CMK (cell line): ENCODE measurements at regions not wholly inside any gene's neighbourhood (a gene's known extent, or its start where the extent isn't known, plus 50 kb on each side); places are given as distances from the start of the nearest gene placed in this dataset.
"Not testable (repeated sequence)": the region's sequence is repeated elsewhere in the genome, so short reads cannot be mapped to it uniquely, and the experiment has no call there.

Experiments
- DNase-seq: peaks from one replicate; pipeline ENCODE4 v3.0.0-alpha.2; 2010; ENCODE audit warnings: low read depth

DNA sequence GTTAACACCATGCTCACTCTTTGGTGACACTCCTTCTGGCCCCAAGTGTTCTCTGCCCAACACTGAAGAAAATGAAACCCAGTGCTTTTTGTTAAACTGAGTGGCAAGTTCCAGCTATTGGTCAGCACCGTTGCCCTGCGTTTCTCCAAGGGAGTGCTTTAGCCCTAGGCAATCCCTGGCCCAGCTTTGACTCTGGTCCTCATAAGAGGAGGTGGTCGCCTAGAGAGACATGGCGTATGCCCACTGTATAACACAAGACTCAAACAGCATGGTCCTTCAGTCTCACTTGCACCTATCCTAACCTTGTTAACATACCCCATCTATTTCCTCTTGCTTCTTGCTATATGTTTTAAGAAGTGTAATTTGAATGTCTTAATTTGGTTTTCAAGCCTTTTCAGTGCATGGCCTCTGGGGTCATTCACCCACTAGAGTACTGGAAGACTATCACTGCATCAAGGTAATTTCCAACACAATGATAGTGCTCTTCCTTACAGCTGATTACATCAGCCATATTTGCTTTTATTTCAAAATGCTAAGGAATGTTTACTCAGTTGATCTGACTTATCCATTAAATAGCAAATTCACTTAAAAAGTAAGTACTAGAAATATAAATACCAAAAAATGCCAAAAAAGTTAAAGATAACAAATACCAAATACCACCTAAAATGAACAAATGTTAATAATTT is 190.5 kb upstream of the SOX21 start:
- no peak for DNase-seq

DNA sequence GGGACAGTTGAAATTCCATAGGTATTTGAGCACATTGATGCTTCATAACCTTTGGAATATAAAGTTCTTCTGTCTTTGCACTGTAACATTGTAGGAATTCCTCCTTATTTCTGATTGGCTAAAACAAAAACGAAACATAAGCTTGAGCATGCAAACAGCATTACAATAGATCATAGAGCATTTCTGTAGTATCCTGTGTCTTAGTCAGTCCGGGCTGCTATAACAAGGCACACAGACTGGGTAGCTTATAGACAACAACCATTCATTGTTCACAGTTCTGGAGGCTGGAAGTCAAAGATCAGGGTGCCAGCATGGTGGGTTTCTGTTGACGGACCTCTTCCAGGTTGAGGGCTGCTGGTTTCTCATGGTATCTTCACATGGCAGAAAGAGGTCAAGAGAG is 188.7 kb upstream of the SOX21 start:
- no peak for DNase-seq

DNA sequence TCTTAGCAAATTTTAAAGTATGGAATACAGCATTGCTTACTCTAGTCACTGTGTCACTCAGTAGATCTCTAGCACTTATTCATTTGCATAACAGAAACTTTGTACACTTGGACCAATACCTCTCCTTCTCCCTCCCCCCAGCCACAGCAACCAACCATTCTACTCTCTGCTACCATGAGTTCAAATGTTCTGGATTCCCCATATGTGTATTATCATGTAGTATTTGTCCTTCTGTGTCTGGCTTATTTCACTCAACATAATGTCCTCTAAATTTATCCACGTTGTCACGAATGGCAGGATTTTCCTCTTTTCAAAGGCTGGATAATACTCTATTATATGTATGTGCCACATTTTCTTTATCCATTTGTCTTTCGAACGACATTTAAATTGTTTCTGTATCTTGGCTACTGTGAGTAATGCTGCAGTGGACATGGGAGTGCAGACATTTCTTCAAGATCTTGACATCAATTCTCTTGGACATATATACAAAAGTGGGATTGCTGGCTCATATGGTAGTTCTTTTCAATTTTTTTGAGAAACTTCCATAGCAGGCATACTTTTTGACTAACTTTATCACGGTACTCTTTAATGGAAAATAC is 184.5 kb upstream of the SOX21 start:
- DNase-seq, result no peak

DNA sequence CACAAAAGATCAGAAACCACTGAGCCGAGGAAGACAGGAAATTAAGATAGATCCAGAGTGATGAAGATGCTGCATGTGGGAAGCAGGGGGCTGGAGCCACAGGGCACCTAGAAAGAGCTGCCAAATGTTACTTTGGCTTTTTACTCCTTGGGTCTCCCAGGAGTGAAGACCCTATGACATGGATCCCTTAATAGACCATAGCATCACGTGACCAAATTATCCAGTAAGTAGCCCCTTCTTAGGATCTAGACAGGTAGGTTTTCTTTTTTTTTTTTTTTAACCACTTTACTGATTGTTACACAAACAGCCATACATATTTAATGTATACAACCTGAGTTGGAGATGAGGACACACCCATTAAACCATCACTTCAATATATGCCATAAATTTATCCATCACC is 183.9 kb upstream of the SOX21 start:
- DNase-seq, result no peak

DNA sequence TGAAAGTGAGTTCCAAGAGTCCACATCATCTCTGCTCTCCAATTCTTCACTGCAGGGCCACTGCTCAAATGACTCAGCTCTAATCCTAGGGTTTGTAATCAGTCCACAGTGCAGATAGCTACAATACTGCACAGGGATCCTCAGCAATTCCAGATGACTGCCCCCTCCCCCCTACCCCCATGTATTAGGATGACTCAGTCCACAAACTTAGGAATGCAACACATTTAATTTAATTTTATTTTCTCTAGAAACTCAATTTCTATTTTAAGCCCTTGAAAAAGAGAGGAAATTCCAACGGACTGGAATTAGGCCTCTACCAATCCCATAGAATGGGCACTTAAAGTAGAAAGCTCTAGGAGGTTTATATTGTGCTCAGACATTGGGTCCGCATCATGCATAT is 173.8 kb upstream of the SOX21 start:
- DNase-seq, result no peak

DNA sequence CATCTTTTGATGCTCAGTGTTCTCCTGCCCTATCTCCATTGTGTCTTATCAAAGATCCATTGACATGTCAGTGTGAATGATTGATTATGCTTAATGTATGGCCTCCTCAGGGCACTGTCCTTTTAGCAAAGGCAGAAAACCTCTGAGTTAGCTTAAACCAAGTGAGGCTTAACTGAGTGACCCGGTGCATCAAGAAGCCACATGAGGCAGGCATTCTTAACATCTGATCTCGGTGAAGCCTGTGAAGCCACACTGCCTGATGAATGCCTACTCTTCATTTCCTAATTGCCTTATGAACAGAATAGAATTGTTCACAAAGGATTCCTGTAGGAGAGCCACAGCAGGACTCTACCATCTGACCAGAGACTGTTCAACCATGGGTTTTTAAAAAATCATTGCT is 168.1 kb upstream of the SOX21 start:
- DNase-seq, result no peak

DNA sequence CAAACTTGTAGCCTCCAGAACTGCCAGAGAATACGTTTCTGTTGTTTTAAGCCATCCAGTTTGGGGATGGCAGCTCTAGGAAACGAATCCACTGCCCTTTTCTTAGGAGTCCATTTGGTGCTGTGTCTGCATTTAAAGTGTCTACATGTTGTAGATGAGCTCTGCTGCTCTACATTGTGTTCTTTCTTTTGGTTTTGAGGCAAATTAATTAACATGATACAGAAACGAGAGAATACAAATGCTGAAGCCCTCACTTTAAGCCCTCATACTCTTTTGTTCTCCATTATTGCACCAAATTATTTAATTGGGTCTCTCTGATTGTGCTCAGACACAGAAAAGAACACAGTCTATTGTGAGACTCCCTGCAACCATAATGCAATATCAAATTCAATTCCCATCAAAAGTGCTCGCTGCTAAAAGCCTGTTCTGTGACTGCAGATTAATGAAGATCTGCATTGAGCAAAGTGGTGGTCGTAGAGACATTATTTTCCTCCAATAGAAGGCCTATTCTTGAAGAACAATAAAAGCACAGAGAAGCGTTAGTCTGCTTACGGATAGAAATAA is 166.3 kb upstream of the SOX21 start:
- no peak for DNase-seq

DNA sequence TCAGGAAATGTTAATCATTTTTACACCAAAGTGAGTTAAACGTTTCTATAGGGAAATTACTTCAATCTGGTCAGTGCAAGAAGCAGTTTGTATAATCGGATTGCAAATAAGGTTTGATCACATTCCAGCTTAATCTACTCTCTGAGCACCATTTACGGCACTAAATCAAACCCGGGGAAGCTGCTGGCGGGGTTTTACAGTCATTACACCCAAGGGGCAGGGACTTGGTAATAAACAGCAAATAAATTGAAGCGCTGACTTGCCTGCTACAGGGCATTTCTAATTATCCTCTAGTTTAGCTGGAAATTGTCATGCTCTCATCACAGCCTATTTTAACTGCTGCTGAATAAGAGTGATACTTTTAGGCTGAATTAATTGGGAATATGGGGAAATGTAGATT is 152.1 kb upstream of the SOX21 start:
- DNase-seq, result no peak

DNA sequence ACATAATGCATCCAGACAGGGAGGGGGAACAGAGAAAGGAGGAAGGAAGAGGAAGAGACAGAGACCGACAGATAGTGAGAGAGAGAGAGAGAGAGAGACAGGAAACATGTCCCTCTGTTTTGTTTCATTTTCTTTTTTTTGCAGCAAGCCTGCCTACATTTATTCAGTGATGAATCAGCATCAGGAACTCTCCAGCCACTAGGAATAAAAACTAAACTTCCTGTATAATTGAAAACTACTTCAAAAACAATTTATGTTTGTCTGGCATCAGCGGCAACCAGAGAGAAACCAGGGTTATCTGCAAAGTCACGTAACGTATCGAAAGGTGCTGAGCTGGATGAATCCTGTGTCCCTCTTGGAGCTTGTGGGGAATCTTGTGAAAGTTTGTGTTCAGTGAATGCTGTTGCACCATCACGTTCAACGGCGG is 148.6 kb upstream of the SOX21 start:
- no peak for DNase-seq

DNA sequence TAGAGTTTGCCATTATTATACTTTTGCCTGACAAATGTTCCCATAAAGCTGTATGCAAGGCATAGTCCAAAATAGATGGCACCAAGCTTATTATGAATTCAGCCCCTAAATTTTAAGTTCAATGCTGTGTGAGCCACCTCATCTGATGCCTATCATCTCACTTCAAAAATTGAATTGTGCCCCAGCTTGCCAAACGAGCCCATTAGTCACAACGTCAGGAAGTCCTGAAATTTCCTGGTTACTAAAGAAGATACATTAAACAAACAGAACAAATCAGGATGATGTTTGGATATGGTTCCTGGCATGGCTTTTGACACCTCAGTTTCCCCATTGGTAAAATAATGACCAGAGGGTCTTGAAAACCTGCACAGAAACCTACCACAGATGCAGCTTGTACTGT is 147.5 kb upstream of the SOX21 start:
- DNase-seq, result no peak

DNA sequence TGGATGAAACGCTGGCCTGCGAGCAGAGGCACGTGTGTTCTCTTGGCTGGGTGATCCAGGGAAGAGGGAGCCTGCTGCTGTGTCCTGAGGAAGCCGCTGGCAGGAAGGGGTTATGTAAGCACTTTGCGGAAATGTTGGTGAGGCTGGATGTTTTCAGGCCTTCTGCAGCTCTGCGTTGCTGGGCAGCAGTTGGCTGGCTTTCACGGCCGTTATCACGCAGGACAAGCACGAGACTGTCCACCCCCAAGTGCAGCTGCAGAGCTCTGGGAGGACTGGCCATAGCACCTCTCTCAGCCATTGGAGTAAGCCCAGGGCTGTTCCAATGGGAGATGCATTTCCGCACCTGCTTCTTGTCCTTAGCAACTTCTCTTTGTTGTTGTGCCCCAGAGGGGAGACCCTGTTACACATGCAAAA is 146.9 kb upstream of the SOX21 start:
- no peak for DNase-seq

DNA sequence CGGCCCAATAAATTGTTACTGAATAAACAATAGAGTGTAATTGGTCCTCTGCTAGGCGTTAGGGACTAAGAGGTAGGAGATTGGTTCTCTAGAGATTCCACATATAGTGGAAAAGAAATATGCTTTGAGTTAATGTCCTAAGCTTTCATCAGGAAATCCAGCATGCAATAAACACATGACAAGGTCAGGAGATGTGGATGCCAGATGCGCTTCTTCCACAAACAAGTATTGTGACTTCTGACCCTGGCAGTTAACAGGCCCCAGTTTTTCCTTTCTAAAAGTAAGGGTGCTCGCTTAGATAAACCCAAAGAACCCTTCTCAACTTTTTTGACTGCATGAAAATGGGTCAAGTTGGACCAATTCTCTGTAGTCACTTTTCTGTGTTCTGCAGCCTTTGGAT is 146.5 kb upstream of the SOX21 start:
- DNase-seq, result no peak

DNA sequence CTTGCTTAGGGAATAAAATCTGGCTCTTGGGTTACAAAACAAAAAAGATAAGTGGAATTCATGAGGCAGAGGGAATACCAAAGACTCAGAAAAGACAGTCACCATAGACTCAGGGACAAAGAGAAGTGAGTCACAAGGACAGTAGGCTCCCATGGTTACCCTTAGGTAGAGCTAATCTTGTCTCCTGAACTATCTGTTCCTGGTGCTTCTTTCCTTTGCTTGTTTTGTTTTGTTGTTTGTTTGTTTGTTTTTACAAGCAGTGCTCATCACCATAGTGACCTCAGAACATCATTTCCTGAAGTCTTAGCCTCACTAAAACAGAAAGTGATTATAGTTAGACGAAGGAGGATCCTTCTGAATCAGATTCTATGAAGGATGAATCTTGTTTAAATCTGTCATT is 142.3 kb upstream of the SOX21 start:
- DNase-seq, result no peak

DNA sequence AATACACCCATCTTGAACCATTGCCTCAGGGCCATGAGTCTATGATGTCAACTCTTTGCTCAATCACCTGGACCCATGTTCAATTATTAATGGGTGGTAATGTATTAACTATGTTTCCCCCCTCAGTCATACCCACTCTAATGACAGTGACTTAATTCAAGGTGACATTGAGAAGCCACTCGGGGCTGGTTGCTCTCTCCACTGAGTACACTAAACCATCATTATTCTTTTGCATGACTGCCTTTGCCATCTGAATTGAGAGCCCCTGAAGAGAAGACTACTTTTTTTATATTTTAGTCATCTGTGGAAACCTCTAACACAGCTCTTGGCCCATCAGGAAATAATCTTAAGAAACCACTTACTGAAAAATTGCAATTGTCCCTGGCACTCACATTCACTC is 139.2 kb upstream of the SOX21 start:
- no peak for DNase-seq

DNA sequence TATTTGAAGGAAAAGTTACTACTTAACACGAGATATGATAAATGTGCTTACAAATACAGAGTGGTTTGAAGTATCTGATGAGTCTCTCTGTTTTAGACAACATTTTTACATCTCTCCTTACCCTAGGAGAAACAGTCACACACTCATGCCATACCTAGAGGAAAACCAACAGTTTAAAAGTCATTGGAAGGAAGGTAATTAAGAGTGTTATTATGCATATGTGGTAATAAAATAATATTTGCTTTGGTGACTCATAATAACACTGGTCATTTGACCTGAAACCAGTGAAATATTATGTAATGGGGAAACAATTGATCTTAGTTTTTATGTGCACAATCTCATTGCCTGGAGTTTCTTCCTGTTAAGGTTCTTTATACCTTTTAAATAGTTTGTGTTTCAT is 136.9 kb upstream of the SOX21 start:
- no peak for DNase-seq

DNA sequence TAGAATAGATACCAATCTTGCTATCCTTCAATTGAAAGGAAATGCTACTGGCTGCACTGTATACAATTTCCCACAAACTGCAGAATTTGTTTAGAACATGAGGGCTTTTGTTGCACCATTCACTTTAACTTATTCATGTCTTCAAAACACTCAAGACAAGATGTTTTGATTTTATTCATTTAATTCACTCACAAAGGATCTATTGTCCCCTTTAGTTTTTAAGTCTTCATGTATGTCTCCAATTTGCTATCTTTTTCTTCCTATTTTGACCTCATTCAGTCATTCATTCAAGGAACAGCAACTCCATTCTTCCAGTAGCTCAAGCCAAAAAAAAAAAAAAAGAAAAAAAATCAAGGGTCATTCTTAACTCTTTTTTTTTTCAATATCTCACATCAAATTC is 130.6 kb upstream of the SOX21 start:
- no peak for DNase-seq

DNA sequence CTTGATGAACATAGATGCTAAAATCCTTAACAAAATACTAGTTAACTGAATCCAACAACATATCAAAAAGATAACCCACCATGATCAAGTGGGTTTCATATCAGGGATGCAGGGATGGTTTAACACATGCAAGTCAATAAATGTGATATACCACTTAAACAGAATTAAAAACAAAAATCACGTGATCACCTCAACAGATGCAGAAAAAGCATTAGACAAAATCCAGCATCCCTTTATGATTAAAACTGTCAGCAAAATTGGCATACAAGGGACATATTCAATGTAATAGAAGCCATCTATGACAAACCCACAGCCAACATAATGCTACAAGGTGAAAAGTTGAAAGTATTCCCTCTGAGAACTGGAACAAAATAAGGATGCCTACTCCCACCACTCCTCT is 124.7 kb upstream of the SOX21 start:
- DNase-seq, result not testable (repeated sequence)

DNA sequence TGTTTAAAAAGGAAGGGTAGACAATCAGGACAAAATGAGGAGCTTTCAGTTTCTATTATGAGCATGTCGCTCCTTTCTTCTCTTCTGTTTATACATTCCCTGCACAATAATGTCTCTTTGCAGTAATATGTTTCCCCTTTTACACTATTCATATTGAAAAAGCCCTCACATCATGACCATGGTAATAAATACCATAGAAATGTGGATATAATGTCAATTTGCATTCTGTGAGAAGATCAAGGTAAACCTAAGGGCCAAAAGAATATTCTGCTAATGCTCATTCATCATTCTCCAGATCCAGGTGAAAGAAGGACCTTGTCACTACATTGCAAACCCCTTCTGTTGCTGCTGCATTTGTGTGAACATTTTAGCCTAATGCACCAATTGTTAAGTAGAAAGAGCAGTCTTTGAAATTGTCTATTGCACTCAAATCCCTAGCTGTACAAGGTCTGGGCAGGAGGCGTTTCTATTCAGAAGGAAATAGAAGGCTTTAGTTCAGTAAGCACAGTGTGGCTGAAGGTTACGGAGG is 117.6 kb upstream of the SOX21 start:
- DNase-seq, result no peak

DNA sequence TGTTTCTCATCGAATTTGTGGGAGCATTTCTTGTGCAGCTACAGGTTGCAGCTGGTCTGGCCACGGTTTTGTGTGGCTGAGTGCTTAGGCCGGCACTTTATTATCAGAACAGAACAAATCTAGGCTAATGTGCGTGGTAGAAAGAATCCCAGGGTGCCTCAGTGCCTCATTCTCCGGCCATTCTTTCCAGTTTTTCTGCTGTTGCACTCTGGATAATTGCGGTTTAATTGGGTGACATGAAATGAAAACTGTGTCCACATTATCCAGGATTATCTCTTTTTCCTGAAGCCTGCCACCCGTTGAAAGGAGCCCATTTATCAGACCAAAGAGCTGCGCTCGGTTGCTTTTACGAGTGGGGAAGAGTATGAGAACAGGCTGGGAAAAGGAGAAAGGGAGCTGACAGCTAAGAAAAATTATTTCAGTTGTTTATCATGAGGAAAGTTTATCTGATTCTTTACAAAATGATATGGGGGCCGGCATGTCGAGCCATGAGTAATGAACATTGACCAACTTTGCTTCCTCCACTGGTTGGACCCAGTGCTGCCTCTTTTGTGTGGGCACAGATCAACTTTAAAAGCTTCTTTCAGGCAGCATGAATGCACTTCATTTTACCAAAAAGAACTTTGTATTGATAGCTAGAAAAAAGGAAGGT is 117.0 kb upstream of the SOX21 start:
- DNase-seq, result no peak

DNA sequence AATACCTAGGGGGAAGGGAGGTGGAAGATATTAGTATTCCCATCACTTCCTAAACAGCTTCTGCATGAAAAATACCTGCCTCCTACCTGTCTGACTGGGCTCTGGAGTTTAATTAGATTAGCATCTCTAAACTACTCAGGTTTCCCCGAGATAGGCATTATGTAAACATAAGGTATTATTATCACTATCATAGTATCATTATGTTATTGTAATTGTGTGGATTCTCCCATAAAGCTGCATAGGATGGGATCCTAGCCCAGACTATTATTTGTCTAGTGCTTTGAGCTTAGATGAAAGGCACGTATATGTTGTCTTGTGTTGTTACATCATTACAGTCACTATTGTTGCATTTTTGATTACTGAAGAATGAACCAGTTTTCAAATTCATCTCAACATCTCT is 115.2 kb upstream of the SOX21 start:
- no peak for DNase-seq

DNA sequence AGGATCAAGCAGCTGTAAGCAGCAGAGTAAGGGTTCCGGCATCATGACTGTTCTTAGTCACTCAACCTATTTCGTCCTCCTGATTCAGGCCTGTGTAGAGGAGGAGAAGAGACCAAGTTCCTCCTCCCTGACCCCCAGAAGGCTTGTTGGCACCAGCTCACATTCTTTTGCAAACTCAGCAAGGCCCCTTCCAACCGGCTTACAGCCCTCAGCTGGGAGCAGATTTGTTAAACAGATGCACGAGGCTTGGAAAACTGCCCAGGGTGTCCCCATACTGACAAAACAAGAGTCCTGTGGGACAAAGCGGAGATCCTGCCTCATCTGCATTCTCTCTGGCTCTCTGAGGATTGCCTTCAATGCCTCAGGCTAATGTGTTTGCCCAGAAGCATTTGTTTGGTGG is 113.2 kb upstream of the SOX21 start:
- no peak for DNase-seq

DNA sequence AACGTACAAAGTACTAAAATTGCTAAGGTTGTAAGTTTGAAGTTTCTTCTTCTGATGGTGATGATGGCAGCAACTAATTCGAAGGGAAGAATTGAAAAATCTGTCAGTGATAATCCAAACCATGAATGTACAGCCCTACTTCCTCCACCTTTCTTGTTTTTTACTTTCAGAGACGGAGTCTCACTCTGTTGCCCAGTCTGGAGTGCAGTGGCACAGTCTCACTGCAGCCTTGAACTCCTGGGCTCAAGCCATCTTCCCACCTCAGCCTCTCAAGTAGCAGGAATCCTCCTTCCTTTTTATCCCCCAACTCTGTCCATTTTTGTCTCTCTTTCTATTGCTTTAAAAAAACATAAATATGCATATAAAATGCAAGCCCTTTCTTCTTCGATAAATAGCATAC is 112.3 kb upstream of the SOX21 start:
- DNase-seq, result no peak

DNA sequence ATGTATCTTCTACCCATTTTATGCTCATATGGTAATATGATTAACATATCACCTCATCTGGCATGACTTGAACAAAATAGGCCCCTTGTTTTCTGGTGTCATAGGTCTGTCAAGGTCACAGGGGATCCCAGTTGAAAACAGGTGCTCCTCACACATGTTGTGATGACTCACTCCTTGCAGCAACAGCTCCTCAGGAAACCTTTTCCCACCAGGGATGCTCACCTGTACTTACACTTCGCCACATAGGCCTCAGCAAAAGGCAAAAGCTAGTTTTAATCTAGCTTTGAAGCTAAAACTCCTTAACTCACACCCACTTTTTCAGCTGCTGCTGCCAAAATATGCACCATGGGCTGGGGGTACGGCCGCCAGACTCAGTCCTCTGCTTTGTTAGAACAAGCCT is 110.0 kb upstream of the SOX21 start:
- DNase-seq, result no peak
